ENCODE measurements at regions not wholly inside any gene's neighbourhood (a gene's known extent, or its start where the extent isn't known, plus 50 kb on each side); places are given as distances from the start of the nearest gene placed in this dataset.
A peak's percentile ranks its signal among the peaks of the same experiment; 100 is the strongest.

GRCh38 chr11:127182586-127183203 lies 182.1 kb upstream of the KIRREL3 start:
- DNase-seq (ENCODE audit: low read depth, low spot score) = no peak

DNA sequence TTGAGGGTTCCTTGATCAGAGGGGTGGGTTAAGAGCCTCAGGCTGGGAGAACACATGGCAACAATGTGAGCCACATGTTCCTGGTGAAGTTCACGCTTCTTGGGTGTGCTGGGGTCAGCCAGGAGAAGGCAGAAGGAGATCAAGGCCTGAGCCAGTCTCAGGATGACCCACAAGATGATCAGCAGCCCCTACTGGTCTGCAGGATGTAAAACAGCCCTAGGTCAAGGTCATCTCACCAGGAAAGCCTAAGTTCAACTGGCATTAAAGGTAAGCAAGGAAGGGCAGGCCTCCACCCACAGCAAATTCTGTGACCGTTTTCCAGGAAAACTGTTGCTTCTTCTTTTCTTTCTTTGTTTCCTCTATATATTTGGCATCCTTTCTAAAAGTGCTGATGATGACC lies 156.7 kb upstream of the KIRREL3 start:
- DNase-seq (ENCODE audit: low read depth, low spot score) = no peak

DNA sequence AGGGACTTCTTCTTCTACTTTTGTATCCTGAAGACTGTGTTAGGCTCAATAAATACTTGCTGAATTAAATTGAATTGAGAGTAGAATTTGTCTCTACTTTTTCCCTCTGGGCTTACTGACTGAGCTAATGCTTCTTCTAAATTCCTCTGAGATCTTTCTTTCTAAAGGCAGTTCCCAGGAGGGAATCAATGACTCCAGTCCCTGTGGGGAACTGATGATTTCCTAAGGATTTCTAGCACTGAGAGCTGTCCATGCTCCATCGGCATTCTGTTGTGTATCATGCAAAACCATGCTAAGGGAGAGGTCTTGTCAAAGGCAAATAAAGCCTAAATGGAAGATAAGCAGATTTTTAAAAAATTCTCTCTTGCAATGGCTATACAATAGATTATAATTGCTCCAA lies 148.8 kb upstream of the KIRREL3 start:
- no peak for DNase-seq (ENCODE audit: low read depth, low spot score)

GRCh38 chr11:127143251-127143650 lies 142.7 kb upstream of the KIRREL3 start:
- DNase-seq (ENCODE audit: low read depth, low spot score) = no peak

GRCh38 chr11:127138613-127139012 lies 138.0 kb upstream of the KIRREL3 start:
- no peak for DNase-seq (ENCODE audit: low read depth, low spot score)

- no peak for DNase-seq (ENCODE audit: low read depth, low spot score)
Measured at GRCh38 chr11:127137771-127138280, 137.3 kb upstream of the KIRREL3 start.

- DNase-seq (ENCODE audit: low read depth, low spot score) = no peak
Measured at GRCh38 chr11:127136438-127136837, 135.9 kb upstream of the KIRREL3 start.

DNA sequence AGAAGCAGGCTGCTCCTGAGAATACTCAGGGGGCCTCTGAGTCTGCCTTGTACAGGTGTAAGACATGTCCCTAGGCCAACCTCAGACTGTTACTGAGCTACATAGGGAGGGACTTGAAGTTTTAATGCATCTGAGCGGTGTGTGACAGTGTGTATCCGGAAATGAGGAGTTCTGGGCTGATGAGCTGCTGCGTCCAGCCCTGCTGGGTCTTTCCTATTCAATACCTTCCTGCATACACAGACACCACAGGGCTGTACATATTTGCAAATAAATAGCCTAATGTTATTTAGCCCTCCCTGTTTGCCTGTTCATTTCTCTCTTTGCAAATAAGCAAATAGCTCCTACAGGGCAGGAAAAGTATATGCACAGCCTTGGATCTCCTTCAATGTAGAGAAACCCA lies 134.7 kb upstream of the KIRREL3 start:
- DNase-seq (ENCODE audit: low read depth, low spot score) = no peak

DNA sequence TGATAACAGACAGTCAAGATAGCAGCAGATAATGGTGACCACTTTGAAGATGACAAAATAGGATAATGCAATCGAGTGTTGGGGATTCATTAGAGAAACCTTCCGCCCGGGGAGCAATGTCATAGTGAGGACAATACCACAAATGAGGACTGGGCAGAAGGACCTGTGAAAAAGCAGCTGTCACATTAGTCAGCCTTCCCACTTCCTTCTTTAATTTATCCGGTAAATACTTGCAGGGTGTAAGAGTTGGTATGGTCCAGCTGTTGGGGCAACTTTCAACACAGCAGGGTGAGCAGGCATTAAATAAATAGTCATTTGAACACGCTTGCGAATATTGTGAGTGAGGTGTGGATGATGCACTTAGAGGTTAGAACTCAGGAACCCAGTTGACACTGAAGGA lies 132.5 kb upstream of the KIRREL3 start:
- DNase-seq (ENCODE audit: low read depth, low spot score) = no peak

- DNase-seq (ENCODE audit: low read depth, low spot score) = peak; percentile 4
Measured at GRCh38 chr11:127130321-127130720, 129.8 kb upstream of the KIRREL3 start.

DNA sequence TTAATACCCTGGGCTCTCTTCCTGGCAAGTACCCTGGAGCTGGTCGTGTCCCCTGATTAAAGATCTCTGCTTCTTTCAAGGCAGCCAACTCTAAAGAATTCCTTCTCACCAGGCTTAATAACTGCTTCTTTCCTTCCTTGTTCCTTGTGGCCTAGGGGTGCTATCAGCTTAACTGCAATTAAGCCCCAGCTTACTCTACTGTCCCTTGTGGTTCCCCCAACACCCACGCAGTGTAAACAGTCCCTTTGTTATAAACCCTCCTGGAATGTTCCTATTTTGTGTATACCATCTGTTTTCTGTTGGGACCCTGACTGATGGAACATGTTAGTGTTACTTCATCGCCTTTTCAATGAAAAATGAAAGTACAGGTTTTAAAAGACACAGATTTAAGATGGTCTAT lies 126.4 kb upstream of the KIRREL3 start:
- peak; percentile 2 for DNase-seq (ENCODE audit: low read depth, low spot score)

DNA sequence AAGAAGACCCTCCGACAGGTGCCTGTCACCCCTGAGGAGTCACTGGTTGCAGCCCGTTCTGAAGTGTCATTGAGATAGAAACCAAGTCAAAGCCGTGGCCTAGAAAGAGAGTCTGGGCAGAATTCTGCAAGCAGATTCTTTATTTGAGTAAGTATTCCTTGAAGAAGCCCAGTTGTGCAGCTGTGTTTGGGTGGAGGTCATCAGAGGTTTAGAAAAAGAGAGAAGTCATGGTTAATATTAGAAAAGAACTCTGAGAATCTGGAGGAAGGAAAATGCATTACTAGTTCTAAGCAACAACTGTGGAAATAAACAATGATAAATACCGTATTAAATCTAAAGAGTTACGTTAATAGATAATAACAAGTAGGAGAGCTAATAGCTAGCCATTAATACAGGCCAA lies 118.8 kb upstream of the KIRREL3 start:
- DNase-seq (ENCODE audit: low read depth, low spot score) = no peak

DNA sequence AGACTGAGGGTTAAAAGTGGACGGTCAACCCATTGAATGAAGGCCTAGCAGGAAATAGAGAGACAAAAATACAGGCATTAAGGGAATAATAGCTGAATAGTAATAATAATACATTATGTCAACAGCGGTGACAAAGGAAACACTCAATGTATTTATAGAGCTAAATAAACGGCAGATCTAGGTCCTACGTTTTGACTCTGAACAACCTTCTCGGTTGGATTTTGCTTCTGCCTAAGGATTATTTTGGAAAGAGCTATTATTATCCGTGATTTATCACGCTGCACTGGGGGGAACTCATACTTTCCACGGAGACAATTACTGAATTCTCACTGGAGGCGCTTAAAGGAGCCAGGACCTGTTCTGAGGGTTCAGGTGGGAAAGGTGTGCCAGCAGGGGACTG lies 118.2 kb upstream of the KIRREL3 start:
- DNase-seq (ENCODE audit: low read depth, low spot score) = no peak

DNA sequence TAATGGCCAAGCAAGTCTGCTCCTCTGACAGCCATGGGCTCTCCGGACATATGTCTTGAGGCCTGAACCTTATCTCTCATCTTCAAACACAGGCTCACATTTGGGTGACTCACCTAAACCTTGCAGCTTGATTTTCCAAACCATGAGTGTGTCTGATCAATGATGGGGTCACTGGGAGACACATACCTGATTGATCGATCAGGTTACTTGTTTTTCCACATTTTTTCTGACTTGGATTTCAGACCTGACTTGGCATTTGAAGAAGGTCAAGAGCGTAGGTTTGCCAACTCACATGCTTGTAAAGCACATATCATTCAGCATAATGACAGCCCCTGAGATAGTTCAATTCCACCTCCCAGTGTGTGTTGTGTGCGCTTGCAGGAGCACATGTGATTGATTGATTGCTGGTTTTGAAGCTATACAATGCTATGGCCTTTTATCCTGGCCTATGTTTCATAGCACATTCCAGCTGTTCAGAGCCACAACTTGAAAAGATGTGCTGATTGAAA lies 116.7 kb upstream of the KIRREL3 start:
- DNase-seq (ENCODE audit: low read depth, low spot score) = no peak

DNA sequence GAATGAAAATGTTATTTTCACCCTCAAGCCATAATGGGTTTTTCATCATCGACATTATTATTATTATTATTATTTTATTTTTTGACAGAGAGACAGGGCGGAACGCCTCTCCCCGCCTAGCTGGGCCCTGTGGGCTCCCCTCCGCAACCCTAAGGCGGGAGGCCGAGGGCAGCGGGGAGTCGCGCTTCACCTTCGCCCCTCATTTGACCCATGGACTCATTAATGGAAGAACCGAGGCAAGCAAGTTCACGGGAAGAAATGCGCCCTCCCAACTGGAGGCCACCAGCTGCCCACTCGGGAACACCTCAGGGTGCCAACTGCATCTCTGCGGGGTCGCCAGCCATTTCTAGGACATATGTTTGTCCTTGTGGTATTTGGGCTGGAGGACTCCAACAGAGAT lies 115.3 kb upstream of the KIRREL3 start:
- no peak for DNase-seq (ENCODE audit: low read depth, low spot score)

GRCh38 chr11:127114035-127114434 lies 113.5 kb upstream of the KIRREL3 start:
- no peak for DNase-seq (ENCODE audit: low read depth, low spot score)

DNA sequence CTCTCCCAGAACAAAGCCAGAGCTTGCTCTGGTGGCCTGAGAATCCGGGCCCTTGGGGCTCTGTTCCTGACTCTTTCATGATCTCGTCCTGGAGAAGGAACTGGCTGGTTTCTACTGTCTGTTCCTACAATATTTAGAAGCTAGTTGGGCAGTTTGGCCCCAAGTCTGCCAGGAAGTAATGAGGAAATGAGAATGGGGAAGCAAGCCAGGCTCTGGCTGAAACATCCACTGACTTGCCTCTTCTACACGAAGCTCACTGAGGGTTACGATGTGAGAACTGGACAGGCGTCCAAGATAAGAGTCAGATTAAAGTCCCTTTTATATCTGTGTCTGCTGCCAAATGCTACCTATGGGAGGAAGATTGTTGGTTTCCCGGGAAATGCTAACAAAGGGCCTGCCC lies 110.0 kb upstream of the KIRREL3 start:
- no peak for DNase-seq (ENCODE audit: low read depth, low spot score)

DNA sequence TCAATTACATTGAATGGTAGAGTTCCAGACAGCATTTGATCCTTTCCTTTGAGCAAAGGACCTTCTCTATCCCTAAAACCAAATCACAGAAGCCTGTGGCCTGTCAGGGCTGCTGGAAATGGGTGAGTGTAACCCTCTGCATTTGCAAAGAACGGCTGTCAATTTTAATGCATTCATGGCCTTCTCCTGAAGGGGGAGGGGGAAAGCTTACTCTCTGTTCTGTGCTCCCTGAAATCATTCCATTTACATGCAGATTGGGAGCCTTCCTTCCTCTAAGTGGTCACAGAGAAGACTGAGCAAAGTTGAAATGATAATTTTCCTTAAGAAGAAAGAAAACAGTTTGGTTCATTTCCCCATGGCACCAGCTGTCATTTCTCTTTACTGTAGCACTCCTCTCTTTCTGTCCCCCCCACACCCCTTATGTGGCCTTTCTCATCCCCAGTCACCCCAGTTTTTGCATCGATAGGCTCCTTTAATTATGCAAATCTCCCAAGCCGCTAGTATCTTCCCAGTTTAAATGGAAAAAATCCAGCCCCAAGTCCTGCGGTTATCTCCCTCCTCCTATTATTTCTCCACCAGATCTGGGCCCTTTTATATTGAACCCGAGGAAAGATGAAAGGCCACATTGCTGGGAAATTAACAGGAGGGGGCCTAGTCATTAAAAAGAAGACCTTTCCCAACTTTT lies 109.4 kb upstream of the KIRREL3 start:
- DNase-seq (ENCODE audit: low read depth, low spot score) = no peak

- DNase-seq (ENCODE audit: low read depth, low spot score) = no peak
Measured at GRCh38 chr11:127108838-127109237, 108.3 kb upstream of the KIRREL3 start.

DNA sequence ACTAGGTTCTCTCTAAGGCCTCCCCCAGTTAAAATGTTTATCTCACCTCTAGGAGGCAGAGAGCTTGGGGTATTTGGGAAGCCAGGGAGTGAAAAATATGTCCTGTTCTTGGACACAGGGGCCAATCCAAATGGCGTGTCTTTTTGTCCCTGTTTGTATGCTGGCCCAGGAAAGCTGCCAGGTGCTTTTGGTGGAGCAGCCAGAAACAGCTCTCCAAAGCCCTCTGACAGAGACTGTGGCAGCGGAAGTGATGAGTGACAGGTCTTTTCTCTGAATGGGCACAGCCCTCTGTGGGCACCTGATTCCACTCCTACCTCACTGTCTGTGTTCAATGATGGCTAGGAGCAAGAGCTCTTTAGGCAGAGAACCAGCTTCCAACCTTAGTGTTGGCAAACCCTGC lies 106.4 kb upstream of the KIRREL3 start:
- no peak for DNase-seq (ENCODE audit: low read depth, low spot score)

DNA sequence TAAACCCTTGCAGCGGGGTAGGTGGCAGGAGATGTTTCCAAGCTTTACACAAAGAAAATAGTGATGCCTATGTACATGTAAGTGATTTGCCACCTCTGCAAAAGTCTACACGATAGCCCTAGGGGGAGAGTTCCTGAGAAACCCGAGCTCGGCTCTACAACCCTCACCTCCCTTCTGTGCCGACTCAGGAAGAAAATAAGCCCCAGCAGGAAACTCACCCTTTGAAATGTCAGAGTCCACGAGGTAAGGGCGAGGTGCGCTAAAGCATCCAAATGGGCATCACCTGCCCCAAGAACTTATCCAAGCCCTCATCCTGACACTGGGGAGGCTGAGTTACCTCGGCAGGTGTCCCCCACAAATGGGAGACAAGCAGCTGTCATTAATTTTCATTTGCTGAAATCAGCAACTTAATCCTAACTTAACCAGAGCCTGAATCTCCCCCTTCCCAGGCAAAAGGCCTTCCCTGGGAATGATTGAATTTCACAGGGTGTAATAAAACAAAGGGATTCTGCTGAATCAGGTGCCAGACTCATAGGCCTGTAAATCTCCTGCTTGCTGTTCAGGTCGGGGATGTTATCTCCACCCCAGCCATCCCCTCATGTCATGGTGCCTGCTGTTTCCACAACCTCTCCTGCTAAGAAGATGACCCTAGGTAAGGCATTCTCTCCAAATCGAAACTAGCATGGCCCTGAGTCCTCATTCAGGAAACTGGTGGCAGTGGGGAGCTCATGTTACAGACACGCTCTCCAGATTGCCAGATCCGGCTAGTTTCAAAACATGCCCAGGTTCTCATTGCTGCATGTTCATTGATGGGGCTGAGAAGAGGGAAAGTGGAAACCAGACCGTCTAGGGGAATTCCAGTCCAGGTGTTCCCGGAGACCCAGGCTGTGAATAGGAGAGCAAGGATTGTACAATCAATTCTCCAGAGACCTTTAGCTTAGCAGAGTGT lies 105.3 kb upstream of the KIRREL3 start:
- peak; percentile 35 for DNase-seq (ENCODE audit: low read depth, low spot score)
